CD4-positive, alpha-beta T cell treated with Interleukin-6 for 4 hours (primary cell): ENCODE measurements at regions not wholly inside any gene's neighbourhood (a gene's known extent, or its start where the extent isn't known, plus 50 kb on each side); places are given as distances from the start of the nearest gene placed in this dataset.

Experiments
- DNase-seq: peaks from one replicate; pipeline ENCODE4 v3.0.0-alpha.2; 2020; ENCODE audit warnings: mixed read lengths

- no peak for DNase-seq
These were observed 78.6 kb downstream of the ZIC5 start for GRCh38 chr13:99892866-99893504.

- DNase-seq = no peak
These were observed 79.4 kb downstream of the ZIC5 start for GRCh38 chr13:99892196-99892613.

- DNase-seq = no peak
These were observed 84.9 kb downstream of the ZIC5 start for GRCh38 chr13:99886706-99887105.

DNA sequence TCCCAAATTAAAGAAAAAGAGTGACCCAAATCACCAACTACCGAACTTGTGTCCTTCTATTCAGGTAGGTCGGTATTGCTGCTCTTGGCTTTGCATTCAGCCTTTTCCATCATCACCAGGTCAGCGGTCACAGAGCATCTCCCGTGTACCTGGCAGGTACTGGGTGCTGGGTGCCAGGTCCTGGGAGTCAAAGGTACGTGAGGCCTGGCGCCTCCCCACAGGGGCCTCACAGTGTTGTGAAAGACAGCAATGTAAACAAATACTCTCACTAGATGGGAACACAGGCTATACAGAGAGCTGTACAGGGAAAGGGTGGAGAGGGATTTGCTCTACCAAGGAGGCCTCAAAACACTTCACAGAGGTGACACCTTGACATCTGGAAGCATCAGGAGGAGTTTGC lies 86.7 kb downstream of the ZIC5 start:
- no peak for DNase-seq

- no peak for DNase-seq
These were observed 87.8 kb downstream of the ZIC5 start for GRCh38 chr13:99883805-99884204.

GRCh38 chr13:99878921-99879610 lies 92.5 kb downstream of the ZIC5 start:
- DNase-seq = no peak

GRCh38 chr13:99876651-99877050 lies 94.9 kb downstream of the ZIC5 start:
- no peak for DNase-seq

- no peak for DNase-seq
These were observed 96.2 kb downstream of the ZIC5 start for GRCh38 chr13:99875391-99875790.

GRCh38 chr13:99873832-99874430 lies 97.6 kb downstream of the ZIC5 start:
- DNase-seq = no peak

GRCh38 chr13:99873141-99873540 lies 98.4 kb downstream of the ZIC5 start:
- DNase-seq = no peak

GRCh38 chr13:99871249-99871898 lies 100.2 kb downstream of the ZIC5 start:
- no peak for DNase-seq

GRCh38 chr13:99870541-99870940 lies 101.0 kb downstream of the ZIC5 start:
- DNase-seq = no peak

GRCh38 chr13:99869830-99870229 lies 101.7 kb downstream of the ZIC5 start:
- DNase-seq = no peak

GRCh38 chr13:99868767-99869166 lies 102.8 kb downstream of the ZIC5 start:
- DNase-seq = no peak

DNA sequence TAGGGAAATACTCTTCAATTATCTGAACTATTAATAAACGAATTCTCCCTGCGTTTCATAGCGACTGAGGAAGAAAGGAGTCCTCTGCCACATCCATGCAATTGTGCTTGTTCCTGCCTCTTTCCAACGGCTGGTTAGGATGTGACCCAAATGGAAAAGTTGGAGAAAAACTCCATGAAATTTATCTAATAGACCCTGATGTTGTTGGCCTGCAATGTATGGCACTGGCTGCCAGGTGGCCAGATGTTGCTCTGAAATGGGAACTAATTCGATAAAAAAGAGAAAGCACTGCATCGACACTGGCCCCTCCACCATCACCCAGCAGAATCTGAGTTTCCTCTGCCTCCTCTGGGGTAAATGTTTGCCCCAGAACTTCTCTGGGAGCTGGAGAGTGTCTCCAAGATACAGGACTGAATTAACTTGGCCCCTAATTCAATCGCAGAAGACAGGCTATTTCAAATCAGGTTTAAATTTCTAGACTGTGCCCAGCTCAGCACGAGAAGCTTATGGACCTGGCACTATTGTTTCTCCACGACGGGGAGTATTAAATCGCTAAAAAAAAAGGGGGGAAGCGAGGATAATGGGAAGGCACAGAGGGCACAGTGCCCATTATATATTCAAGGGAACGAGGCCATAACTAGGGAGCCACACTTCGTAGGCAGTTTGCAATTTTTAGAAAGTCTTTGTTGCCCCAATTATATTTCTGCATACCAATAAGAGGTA lies 103.9 kb downstream of the ZIC5 start:
- no peak for DNase-seq

DNA sequence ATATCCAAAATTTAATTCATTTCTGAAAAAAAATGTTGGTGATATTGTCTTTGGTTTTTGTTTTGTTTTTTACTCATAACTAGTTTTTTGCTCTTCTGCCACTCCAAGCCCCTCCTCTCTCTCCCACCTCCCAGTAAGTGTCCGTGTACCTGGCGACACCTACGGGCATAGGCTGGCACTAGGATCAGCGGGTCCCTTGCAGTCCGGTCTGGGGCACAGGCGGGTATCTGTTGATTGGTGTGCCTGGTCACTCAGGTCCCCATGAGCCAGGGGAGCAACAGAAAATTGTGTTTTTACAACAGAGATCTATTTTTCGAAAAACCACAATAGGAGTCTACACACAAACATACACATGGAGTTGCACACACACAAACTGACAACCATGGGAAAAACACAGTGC lies 104.8 kb downstream of the ZIC5 start:
- no peak for DNase-seq

- no peak for DNase-seq
These were observed 106.1 kb downstream of the ZIC5 start for GRCh38 chr13:99865420-99865930.

DNA sequence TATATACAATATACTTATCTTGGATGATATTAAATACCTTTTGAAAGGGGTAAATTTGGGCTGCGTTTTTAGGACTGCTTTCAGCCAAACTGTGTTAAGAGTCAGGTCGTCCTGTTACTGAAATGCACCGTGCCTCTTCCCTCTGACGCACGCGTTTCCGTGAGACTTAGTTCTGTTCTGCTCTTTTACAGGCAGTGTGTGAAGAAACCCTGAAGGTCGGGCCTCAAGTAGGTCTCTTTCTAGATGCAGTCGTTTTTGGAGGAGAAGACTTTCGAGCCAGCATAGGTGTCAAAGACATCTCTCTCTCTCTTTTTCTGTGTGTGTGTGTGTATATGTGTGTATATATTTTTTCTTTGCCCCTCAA lies 107.0 kb downstream of the ZIC5 start:
- no peak for DNase-seq

DNA sequence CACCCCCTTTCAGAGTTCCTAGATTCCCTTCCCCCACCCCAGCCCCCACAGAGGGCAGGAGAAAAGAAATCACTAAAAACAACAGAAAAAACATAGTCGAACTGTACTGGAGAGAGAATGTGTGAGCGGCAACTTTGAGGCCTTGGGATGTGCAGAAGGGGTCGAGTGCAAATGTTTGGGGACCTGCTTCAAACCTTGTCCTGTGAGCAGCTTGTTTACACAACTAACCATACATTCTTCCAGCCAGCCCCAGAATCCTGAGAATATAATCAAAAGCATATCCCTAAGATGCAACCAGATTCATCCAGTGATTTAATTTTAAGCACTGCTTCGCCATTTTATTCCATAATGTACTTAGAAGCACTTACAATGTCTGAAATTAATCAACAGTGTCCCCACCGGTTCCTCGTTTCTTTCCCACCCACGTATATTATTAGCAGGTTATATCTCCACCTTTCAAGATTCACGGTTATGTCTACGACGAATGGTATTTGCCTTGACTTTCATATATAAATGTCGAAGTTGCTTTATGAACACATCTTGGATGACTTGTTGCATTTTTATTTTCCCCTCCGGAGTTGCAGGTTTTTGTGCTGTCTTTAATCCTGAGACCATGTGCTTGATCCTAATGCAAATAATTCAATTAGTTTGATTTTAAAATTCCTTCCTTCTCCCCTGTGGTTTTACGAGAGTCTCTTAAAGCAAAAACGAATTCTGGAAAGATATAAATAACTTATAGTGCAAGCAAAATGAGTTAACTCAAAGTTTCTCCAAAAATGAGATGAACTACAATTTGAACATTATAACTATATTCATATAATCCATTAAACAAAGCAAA lies 107.6 kb downstream of the ZIC5 start:
- no peak for DNase-seq

DNA sequence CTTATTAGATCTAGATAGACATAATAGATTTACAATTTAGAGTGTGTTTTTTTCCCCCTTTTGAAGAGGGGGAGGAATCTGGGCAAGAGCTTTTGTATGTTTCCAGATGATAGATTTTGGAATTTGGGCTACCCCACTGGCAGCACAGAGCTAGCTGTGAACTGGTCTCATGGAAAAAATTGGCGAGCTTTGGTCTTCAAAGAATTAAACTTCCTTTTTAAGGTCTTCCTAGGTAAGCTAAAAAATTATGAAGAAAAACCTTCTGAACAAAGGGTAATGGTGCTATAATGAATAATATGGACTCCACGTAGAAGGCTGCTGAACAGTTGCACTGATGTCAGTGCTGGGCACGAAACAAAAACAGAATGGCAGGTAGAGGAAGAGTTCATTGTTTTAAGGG lies 109.3 kb downstream of the ZIC5 start:
- no peak for DNase-seq

- DNase-seq = no peak
These were observed 109.8 kb downstream of the ZIC5 start for GRCh38 chr13:99861771-99862170.

DNA sequence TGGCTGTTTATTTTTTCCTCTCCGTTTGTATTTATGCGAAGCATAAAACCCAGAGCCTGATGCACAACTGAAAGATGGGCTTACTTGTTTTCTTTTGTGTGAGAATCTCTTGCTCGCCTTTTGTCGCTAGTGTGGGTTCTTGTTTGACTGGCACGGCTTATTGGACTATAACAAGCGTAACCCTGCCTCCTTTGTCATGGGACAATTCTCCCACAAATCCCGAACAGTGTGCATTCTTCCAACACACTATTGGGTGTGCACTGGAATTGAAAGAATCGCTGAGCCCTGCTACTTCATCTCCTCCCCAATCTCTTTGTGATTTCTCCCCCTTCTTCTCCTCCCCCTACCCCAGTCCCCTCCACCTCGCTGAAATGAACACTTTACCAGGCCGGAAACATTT lies 110.8 kb downstream of the ZIC5 start:
- DNase-seq = no peak
